Sigmoid colon (tissue), 3 donors: ENCODE measurements at regions not wholly inside any gene's neighbourhood (a gene's known extent, or its start where the extent isn't known, plus 50 kb on each side); places are given as distances from the start of the nearest gene placed in this dataset.
"Not testable (repeated sequence)": the region's sequence is repeated elsewhere in the genome, so short reads cannot be mapped to it uniquely, and the experiment has no call there.

Source experiments
- CTCF ChIP-seq, 4 experiments: fragments of 450-650 bp in 3 of 4; fragments of 200-600 bp in 1 of 4; IDR thresholded peaks; one replicate each; pipeline ENCODE4 v1.5.1; 2016 to 2019; ENCODE audit warnings: antibody characterized with exemption in 4 of 4, mild to moderate bottlenecking in 3 of 4, moderate library complexity in 2 of 4
- POLR2A ChIP-seq, 2 donors: fragments of 450-650 bp; IDR thresholded peaks; one replicate each; pipeline ENCODE4 v1.6.1; 2016; ENCODE audit warnings: antibody characterized with exemption in 2 of 2, mild to moderate bottlenecking in 2 of 2, moderate library complexity in 2 of 2

GRCh38 chr2:158885018-158885678, 83.3 kb upstream of the TANC1 start:
- TF ChIP-seq POLR2A, CTCF (IDR thresholded peaks at IDR 0.05): not testable (repeated sequence)
